IPS-NIHi7 (cell line): ENCODE measurements at regions not wholly inside any gene's neighbourhood (a gene's known extent, or its start where the extent isn't known, plus 50 kb on each side); places are given as distances from the start of the nearest gene placed in this dataset.

ENCODE experiments used
- DNase-seq: peaks from one replicate; pipeline ENCODE4 v3.0.0; 2012; ENCODE audit warnings: mixed read lengths; ENCODE audit errors: extremely low spot score

GRCh38 chr1:112317611-112318062 is 78.4 kb upstream of the CTTNBP2NL start:
- no peak for DNase-seq

- no peak for DNase-seq
These were observed 77.8 kb upstream of the CTTNBP2NL start for GRCh38 chr1:112318263-112318662.

GRCh38 chr1:112318698-112319370 is 77.2 kb upstream of the CTTNBP2NL start:
- no peak for DNase-seq

- no peak for DNase-seq
These were observed 76.5 kb upstream of the CTTNBP2NL start for GRCh38 chr1:112319371-112320040.

GRCh38 chr1:112320058-112320457 is 76.0 kb upstream of the CTTNBP2NL start:
- no peak for DNase-seq

GRCh38 chr1:112322018-112322417 is 74.0 kb upstream of the CTTNBP2NL start:
- no peak for DNase-seq

GRCh38 chr1:112322983-112323678 is 72.9 kb upstream of the CTTNBP2NL start:
- no peak for DNase-seq

- peak; percentile 49 for DNase-seq
These were observed 70.5 kb upstream of the CTTNBP2NL start for GRCh38 chr1:112325504-112325903.

GRCh38 chr1:112328600-112328999 is 67.4 kb upstream of the CTTNBP2NL start:
- no peak for DNase-seq

GRCh38 chr1:112332176-112333150 is 63.6 kb upstream of the CTTNBP2NL start:
- no peak for DNase-seq

- no peak for DNase-seq
These were observed 60.7 kb upstream of the CTTNBP2NL start for GRCh38 chr1:112335351-112335750.

- peak; percentile 70 for DNase-seq
These were observed 58.9 kb upstream of the CTTNBP2NL start for GRCh38 chr1:112337028-112337531.

GRCh38 chr1:112341986-112342385 is 54.0 kb upstream of the CTTNBP2NL start:
- DNase-seq: no peak

- DNase-seq: no peak
These were observed 53.5 kb upstream of the CTTNBP2NL start for GRCh38 chr1:112342558-112342957.

GRCh38 chr1:112344754-112345423 is 51.1 kb upstream of the CTTNBP2NL start:
- no peak for DNase-seq
